ENCODE measurements at regions not wholly inside any gene's neighbourhood (a gene's known extent, or its start where the extent isn't known, plus 50 kb on each side); places are given as distances from the start of the nearest gene placed in this dataset.

DNA sequence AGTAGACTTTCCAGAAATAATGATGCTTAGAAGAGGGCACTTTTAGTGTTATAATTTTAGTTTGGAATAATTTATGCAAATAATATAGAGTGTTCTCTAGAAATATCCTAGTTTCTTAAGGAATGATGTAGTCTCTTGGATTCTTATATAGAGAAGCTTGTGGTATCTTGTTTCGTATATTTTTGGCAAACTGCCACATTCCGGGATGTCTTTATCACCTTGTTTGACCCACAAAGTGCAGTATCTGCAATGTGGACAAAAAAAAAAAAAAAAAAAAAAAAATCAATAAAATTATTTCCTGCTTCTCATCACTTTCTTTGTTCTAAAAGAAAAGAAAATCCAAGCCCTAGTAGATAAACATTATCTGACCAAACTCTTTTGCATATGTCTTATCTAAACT lies 1577.7 kb upstream of the TENM3 start:
- H3K36me3 ChIP-seq (replicated peaks in 1 of 2; ENCODE audit: control insufficient read depth in 1 of 2, insufficient read depth in 2 of 2, low read length in 2 of 2): no peaks in the 10 kb centered on the region
- 4% methylated on average over 2 of the region's 2 CpGs for WGBS (ENCODE audit: low lambda C conversion rate)
- no peaks in the 10 kb centered on the region for H4K20me1 ChIP-seq (ENCODE audit: insufficient read depth, low read length)
- no peak overlapping the region for H3K27ac ChIP-seq (ENCODE audit: extremely low read length, insufficient read depth, low read length)
- no peaks in the 10 kb centered on the region for H3K27me3 ChIP-seq (ENCODE audit: control insufficient read depth in 1 of 2, insufficient read depth in 2 of 2, low read length in 2 of 2)
- no peak overlapping the region for H3K4me2 ChIP-seq (ENCODE audit: low read depth, low read length)
- no peaks in the 10 kb centered on the region for H3K79me2 ChIP-seq (ENCODE audit: insufficient read depth, low read length)
- no peaks in the 10 kb centered on the region for H3K4me1 ChIP-seq (ENCODE audit: insufficient read depth, low read length)
- H3K9ac ChIP-seq (ENCODE audit: insufficient read depth, low read depth, low read length): no peak overlapping the region
- no peak for DNase-seq (ENCODE audit: low spot score)
- CTCF ChIA-PET (ENCODE audit: low intra/inter-chr PET ratio, low total read pairs): interaction anchor here (1.7 kb wide), 1 partner anchor 863 kb away, joined by 4 read pairs; no protein-coding TSS in a partner anchor
- no peak for FAIRE-seq
- H3K4me3 ChIP-seq (replicated peaks in 1 of 3; ENCODE audit: insufficient read depth in 1 of 3, low read depth in 2 of 3, low read length in 3 of 3): no peak overlapping the region
- POLR2A ChIA-PET: no interaction called here
- H2AFZ ChIP-seq (ENCODE audit: low read length): no peak overlapping the region
- in situ Hi-C loops (cut with HindIII; ENCODE audit: extremely low pct_ligation_motif_present, low pct_unique_long_range_greater_than_20kb) (loop anchor here (25.0 kb wide), 1 partner anchor 872 kb away; no protein-coding TSS in a partner anchor), intact Hi-C loops (cut with micrococcal nuclease; ENCODE audit: unreplicated experiment) (loop anchor here (5.0 to 10.0 kb wide), 2 partner anchors 299 to 798 kb away; no protein-coding TSS in a partner anchor)
- no peak for ATAC-seq
- H3K9me3 ChIP-seq (ENCODE audit: low read length): no peaks in the 10 kb centered on the region
- no TSS peak for BruUV-seq (replicated peaks)
- no peak for TF ChIP-seq ZNF772 (CRISPR knock-in tag; IDR thresholded peaks at IDR 0.05)
- no peak for TF ChIP-seq FOSL2 (CRISPR knock-in tag; IDR thresholded peaks at IDR 0.05)
- TF ChIP-seq ZNF709 (CRISPR knock-in tag; IDR thresholded peaks at IDR 0.05): no peak
- no peak for TF ChIP-seq NONO (IDR thresholded peaks at IDR 0.05)
- no peak for TF ChIP-seq NONO (CRISPR knock-in tag; conservative IDR thresholded peaks at IDR 0.05)
- no peak for TF ChIP-seq SIN3B (IDR thresholded peaks at IDR 0.05; ENCODE audit: low read length)
- TF ChIP-seq NR2F2 (IDR thresholded peaks at IDR 0.05; ENCODE audit: borderline replicate concordance, low read depth): no peak
- TF ChIP-seq TSC22D2 (CRISPR knock-in tag; IDR thresholded peaks at IDR 0.05; ENCODE audit: borderline replicate concordance): no peak
- TF ChIP-seq, protein P1, sequence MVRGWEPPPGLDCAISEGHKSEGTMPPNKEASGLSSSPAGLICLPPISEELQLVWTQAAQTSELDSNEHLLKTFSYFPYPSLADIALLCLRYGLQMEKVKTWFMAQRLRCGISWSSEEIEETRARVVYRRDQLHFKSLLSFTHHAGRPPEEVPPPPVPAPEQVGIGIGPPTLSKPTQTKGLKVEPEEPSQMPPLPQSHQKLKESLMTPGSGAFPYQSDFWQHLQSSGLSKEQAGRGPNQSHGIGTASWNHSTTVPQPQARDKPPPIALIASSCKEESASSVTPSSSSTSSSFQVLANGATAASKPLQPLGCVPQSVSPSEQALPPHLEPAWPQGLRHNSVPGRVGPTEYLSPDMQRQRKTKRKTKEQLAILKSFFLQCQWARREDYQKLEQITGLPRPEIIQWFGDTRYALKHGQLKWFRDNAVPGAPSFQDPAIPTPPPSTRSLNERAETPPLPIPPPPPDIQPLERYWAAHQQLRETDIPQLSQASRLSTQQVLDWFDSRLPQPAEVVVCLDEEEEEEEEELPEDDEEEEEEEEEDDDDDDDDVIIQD (CRISPR knock-in tag; IDR thresholded peaks at IDR 0.05; ENCODE audit: low read depth): no peak
- TF ChIP-seq POGZ (CRISPR knock-in tag; IDR thresholded peaks at IDR 0.05): no peak
- no peak for TF ChIP-seq ZEB1 (IDR thresholded peaks at IDR 0.05; ENCODE audit: insufficient replicate concordance, low read depth)
- no peak for TF ChIP-seq DZIP1 (CRISPR knock-in tag; IDR thresholded peaks at IDR 0.05)
- TF ChIP-seq ZFP36L1 (CRISPR knock-in tag; IDR thresholded peaks at IDR 0.05): no peak
- no peak for TF ChIP-seq TCF7L2 (IDR thresholded peaks at IDR 0.05; ENCODE audit: low read depth, low read length)
- TF ChIP-seq, protein P2, sequence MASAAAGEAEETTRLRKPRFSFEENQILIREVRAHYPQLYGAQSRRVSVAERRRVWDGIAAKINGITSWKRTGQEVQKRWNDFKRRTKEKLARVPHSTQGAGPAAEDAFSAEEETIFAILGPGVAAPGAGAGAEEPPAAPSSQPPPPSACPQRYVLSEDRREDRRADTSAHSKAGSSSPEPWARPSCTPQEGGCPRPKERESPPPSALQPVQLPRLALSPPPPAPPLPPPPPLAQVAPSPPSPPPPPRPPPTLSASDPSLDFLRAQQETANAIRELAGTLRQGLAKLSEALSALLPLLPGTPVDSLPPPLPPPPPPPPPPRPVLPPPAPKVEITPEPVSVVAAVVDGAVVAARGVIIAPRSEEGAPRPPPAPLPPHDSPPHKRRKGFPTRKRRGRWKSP (CRISPR knock-in tag; IDR thresholded peaks at IDR 0.05): no peak
- no peak for TF ChIP-seq THAP11 (CRISPR knock-in tag; IDR thresholded peaks at IDR 0.05)
- TF ChIP-seq EZH2 (conservative IDR thresholded peaks at IDR 0.05; ENCODE audit: low read depth, low read length): no peak
- TF ChIP-seq ZNF687 (CRISPR knock-in tag; IDR thresholded peaks at IDR 0.05): no peak

Data from HepG2 (cell line).